HL-60 (cell line): ENCODE measurements at regions not wholly inside any gene's neighbourhood (a gene's known extent, or its start where the extent isn't known, plus 50 kb on each side); places are given as distances from the start of the nearest gene placed in this dataset.

Experiments
- DNase-seq, 2 experiments: peaks; one replicate each; pipeline ENCODE4 v3.0.0-alpha.2; 2010 to 2020; ENCODE audit warnings: low read depth in 1 of 2, low spot score in 1 of 2
- H3K27ac ChIP-seq: fragments of 250-450 bp; sonication (Bioruptor Pico); replicated peaks from 2 replicates; pipeline ENCODE4 v1.5.1; 2020; ENCODE audit warnings: mild to moderate bottlenecking, moderate library complexity
- H3K27me3 ChIP-seq: fragments of 250-450 bp; sonication (Bioruptor Pico); 2 replicates; pipeline ENCODE4 v1.5.1; 2021; ENCODE audit warnings: mild to moderate bottlenecking, moderate library complexity; ENCODE audit not compliant: insufficient read depth, poor library complexity, severe bottlenecking
- H3K4me3 ChIP-seq: replicated peaks from 2 replicates; pipeline ENCODE4 v1.5.1; 2011; ENCODE audit warnings: mild to moderate bottlenecking, control low read depth, low read length; ENCODE audit not compliant: insufficient read depth
- GABPA ChIP-seq: IDR thresholded peaks from 2 replicates; pipeline ENCODE4 v1.6.1; 2012; ENCODE audit warnings: low read depth
- POLR2AphosphoS5 ChIP-seq: IDR thresholded peaks from 2 replicates; pipeline ENCODE4 v1.6.1; 2012; ENCODE audit warnings: low read depth
- SPI1 ChIP-seq: IDR thresholded peaks from 2 replicates; pipeline ENCODE4 v1.6.1; 2012; ENCODE audit warnings: low read depth, mild to moderate bottlenecking, borderline replicate concordance
- TF ChIP-seq, protein P1 (sequence below): IDR thresholded peaks from one replicate; pipeline ENCODE4 v1.5.1; 2011; ENCODE audit warnings: low read length, control low read depth, inconsistent platforms; ENCODE audit not compliant: insufficient read depth
- TF ChIP-seq, protein P2 (sequence below): IDR thresholded peaks from 2 replicates; pipeline ENCODE4 v1.6.1; 2012; ENCODE audit warnings: low read depth; ENCODE audit not compliant: insufficient replicate concordance

DNA sequence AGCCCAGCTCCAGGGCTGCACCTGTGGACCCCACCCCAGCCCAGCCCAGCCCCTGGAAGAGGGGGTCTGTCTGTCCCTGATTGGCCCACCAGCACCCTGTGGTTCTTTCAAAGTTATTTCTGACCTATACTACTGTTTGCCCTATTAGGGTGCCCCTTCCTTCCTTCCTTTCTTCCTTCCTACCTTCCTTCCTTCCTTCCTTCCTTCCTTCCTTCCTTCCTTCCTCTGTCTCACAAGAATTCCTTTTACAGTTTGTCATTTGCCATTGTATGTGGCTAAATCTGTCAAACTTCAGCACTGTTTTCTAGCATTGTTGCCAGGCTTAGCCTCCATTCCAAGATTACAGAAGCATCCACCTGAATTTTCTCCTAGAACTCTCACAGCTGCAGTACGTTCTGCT lies 66.9 kb downstream of the KLF15 start:
- H3K27me3 ChIP-seq: peaks cover 34% of the 10 kb centered on the region
- no peak overlapping the region for H3K4me3 ChIP-seq
- no peak overlapping the region for H3K27ac ChIP-seq
- TF ChIP-seq, protein P1, sequence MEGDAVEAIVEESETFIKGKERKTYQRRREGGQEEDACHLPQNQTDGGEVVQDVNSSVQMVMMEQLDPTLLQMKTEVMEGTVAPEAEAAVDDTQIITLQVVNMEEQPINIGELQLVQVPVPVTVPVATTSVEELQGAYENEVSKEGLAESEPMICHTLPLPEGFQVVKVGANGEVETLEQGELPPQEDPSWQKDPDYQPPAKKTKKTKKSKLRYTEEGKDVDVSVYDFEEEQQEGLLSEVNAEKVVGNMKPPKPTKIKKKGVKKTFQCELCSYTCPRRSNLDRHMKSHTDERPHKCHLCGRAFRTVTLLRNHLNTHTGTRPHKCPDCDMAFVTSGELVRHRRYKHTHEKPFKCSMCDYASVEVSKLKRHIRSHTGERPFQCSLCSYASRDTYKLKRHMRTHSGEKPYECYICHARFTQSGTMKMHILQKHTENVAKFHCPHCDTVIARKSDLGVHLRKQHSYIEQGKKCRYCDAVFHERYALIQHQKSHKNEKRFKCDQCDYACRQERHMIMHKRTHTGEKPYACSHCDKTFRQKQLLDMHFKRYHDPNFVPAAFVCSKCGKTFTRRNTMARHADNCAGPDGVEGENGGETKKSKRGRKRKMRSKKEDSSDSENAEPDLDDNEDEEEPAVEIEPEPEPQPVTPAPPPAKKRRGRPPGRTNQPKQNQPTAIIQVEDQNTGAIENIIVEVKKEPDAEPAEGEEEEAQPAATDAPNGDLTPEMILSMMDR: no peak
- TF ChIP-seq POLR2AphosphoS5 (no peak), GABPA (no peak), SPI1 (no peak)
- DNase-seq: no peak

DNA sequence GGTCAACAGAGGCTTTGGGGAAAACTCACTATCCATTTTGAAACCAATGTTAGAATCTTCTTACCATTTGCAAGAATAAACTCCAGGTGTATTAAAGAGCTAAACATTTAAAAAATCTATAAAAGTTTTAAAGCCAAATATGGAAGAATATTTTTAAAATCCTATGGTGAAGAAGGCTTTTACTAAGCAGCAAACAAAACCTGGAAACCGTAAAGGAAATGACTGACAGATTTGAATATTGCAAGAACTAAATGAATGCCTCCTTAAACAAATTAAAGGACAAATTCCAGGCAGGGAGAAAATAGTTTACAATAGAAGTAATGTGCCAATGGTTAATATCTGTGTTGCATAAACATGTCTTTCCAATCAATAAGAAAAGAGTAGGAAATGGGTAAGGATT lies 68.1 kb downstream of the KLF15 start:
- Histone ChIP-seq H3K4me3 (no peak overlapping the region), H3K27ac (no peak overlapping the region), H3K27me3 (peaks cover 37% of the 10 kb centered on the region)
- no peak for DNase-seq
- TF ChIP-seq GABPA (no peak), POLR2AphosphoS5 (no peak), SPI1 (no peak)
- TF ChIP-seq, protein P2, sequence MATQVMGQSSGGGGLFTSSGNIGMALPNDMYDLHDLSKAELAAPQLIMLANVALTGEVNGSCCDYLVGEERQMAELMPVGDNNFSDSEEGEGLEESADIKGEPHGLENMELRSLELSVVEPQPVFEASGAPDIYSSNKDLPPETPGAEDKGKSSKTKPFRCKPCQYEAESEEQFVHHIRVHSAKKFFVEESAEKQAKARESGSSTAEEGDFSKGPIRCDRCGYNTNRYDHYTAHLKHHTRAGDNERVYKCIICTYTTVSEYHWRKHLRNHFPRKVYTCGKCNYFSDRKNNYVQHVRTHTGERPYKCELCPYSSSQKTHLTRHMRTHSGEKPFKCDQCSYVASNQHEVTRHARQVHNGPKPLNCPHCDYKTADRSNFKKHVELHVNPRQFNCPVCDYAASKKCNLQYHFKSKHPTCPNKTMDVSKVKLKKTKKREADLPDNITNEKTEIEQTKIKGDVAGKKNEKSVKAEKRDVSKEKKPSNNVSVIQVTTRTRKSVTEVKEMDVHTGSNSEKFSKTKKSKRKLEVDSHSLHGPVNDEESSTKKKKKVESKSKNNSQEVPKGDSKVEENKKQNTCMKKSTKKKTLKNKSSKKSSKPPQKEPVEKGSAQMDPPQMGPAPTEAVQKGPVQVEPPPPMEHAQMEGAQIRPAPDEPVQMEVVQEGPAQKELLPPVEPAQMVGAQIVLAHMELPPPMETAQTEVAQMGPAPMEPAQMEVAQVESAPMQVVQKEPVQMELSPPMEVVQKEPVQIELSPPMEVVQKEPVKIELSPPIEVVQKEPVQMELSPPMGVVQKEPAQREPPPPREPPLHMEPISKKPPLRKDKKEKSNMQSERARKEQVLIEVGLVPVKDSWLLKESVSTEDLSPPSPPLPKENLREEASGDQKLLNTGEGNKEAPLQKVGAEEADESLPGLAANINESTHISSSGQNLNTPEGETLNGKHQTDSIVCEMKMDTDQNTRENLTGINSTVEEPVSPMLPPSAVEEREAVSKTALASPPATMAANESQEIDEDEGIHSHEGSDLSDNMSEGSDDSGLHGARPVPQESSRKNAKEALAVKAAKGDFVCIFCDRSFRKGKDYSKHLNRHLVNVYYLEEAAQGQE: no peak
- TF ChIP-seq, protein P1: no peak

DNA sequence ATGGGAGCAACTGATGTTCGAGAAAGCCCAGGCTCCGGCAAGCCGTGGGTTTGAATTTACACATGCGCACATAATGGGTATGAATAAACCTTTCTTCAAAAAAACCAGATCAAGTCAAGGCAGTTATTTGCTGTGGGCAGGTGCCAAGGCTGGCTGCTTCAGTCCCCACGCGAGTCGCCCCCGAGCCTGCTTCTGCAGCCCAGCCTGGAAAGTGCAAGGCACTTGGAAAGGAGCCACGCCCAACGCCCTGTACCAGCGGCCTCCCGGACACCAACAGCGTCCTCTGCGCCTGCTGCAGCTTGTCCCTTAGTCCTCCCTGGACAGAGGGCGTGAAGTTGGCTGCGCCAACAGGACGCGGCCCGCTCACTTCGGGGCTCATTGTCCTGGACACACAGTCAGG lies 68.9 kb downstream of the KLF15 start:
- Histone ChIP-seq H3K27ac (no peak overlapping the region), H3K4me3 (no peak overlapping the region), H3K27me3 (peaks cover 37% of the 10 kb centered on the region)
- no peak for DNase-seq
- TF ChIP-seq SPI1 (no peak), GABPA (no peak), POLR2AphosphoS5 (no peak)
- TF ChIP-seq, protein P2: no peak
- TF ChIP-seq, protein P1: no peak

DNA sequence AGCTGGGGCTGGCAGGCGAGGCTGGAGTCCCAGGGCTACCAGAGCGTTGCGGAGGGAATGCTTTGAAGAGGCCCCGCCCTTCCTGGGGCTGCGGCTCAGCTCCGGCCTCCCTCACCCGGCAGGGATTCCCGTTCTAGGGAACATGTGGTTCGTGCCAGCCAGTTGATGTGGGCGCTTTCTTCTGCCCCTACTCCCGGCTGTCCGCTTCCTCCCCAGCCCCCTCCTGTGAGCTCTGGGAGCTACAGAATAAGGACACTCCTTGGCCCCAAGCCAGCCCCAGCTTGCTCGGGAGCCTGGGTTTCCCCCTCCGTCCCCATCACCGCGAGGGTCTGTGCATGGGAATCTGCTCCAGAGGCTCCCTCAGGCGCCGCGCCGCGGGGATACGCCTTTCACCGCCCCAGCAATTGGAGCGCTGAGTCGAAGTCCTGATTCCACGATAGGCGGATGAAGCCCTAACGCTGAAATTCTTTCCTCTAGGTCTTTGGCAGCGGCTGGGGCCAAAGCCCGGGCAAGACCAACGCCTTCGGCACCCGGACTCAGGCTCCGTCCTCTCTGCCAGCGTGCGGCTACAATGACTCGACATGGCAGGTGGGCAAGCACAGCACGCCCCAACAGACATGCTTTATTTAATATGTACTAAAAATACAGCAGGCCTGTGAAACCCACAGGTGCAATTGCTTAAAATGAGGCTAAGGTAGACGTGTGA lies 69.5 kb downstream of the KLF15 start:
- no peak for DNase-seq
- no peak overlapping the region for H3K27ac ChIP-seq
- H3K4me3 ChIP-seq: no peak overlapping the region
- peaks cover 37% of the 10 kb centered on the region for H3K27me3 ChIP-seq
- TF ChIP-seq, protein P2: no peak
- TF ChIP-seq, protein P1: no peak
- TF ChIP-seq POLR2AphosphoS5 (no peak), GABPA (no peak)
